Smooth muscle cell (in vitro differentiated cells): ENCODE measurements at regions not wholly inside any gene's neighbourhood (a gene's known extent, or its start where the extent isn't known, plus 50 kb on each side); places are given as distances from the start of the nearest gene placed in this dataset.
"Not testable (repeated sequence)": the region's sequence is repeated elsewhere in the genome, so short reads cannot be mapped to it uniquely, and the experiment has no call there.

ENCODE experiments used
- DNase-seq: peaks from one replicate; lab custom pipeline; 2025; ENCODE audit not compliant: unreplicated experiment; lab: John Stamatoyannopoulos, UW
- H2AFZ ChIP-seq: fragments of 200-600 bp; sonication (generic); 2 replicates; pipeline ENCODE4 v1.6.0; 2016; ENCODE audit warnings: antibody characterized with exemption, low read depth, mild to moderate bottlenecking
- H3F3A ChIP-seq: fragments of 200-600 bp; sonication (generic); 2 replicates; pipeline ENCODE4 v1.6.0; 2017; ENCODE audit warnings: antibody characterized with exemption, low read depth
- H3K27ac ChIP-seq: fragments of 200-600 bp; sonication (generic); 2 replicates; pipeline ENCODE4 v1.5.1; 2016; ENCODE audit warnings: low read depth, mild to moderate bottlenecking
- H3K27me3 ChIP-seq: fragments of 200-600 bp; sonication (generic); 2 replicates; pipeline ENCODE4 v1.6.1; 2016; ENCODE audit warnings: low read depth, mild to moderate bottlenecking
- H3K36me3 ChIP-seq: fragments of 200-600 bp; sonication (generic); 2 replicates; pipeline ENCODE4 v1.5.1; 2016; ENCODE audit warnings: low read depth
- H3K4me1 ChIP-seq: fragments of 200-600 bp; sonication (generic); 2 replicates; pipeline ENCODE4 v1.5.1; 2016; ENCODE audit warnings: low read depth
- H3K4me2 ChIP-seq: fragments of 200-600 bp; sonication (generic); 2 replicates; pipeline ENCODE4 v1.6.0; 2016; ENCODE audit warnings: mild to moderate bottlenecking
- H3K4me3 ChIP-seq: fragments of 200-600 bp; sonication (generic); 2 replicates; pipeline ENCODE4 v1.5.1; 2016; ENCODE audit warnings: mild to moderate bottlenecking
- H3K79me2 ChIP-seq: fragments of 200-600 bp; sonication (generic); 2 replicates; pipeline ENCODE4 v1.6.0; 2016; ENCODE audit warnings: low read depth, mild to moderate bottlenecking
- H3K9ac ChIP-seq: fragments of 200-600 bp; sonication (generic); 2 replicates; pipeline ENCODE4 v1.6.0; 2016; ENCODE audit warnings: low read depth
- H3K9me3 ChIP-seq: fragments of 200-600 bp; sonication (generic); replicated peaks from 2 replicates; pipeline ENCODE4 v1.5.1; 2016; ENCODE audit warnings: low read depth
- H4K20me1 ChIP-seq: fragments of 200-600 bp; sonication (generic); 2 replicates; pipeline ENCODE4 v1.6.0; 2016; ENCODE audit warnings: low read depth
- WGBS: methylation state at CpG from one replicate; pipeline ENCODE4 v1.1.7; 2016; ENCODE audit warnings: low lambda C conversion rate; 5-methylcytosine and 5-hydroxymethylcytosine counted together
- TF ChIP-seq, protein P1 (sequence below): fragments of 200-600 bp; sonication (generic); IDR thresholded peaks from 2 replicates; pipeline ENCODE4 v1.5.1; 2017; ENCODE audit warnings: borderline replicate concordance, mild to moderate bottlenecking, antibody characterized with exemption; ENCODE audit not compliant: insufficient read depth, poor library complexity, severe bottlenecking

DNA sequence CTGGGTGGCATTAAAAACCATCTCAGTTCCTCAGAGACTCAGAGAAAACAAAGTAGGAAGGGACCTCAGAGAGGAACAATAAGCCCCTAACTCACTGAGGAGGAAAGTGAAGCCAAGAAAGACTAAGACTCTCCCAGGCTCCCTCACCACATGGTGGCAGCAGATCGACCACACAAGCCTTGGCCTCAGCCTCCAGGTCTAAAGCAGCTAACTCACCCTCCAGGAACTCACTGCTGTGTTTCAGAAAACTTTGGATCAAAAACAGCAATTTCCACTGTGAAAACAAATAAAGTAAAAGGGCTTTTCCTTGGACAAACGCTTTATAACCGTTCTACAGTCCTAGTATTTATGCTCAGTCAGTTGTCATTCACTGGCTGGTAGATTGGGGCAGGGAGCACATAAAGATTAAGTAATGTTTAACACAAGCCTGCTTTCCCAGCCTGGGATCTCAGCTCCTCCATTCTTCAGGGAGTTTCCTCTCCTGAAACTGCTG, 137.4 kb downstream of the PPIAL4G start:
- WGBS, result 3% methylated on average over 3 of the region's 3 CpGs
- not testable (repeated sequence) for H3K9ac ChIP-seq, H4K20me1 ChIP-seq, H3F3A ChIP-seq, DNase-seq, H3K4me3 ChIP-seq, H3K36me3 ChIP-seq, H3K4me2 ChIP-seq, H3K4me1 ChIP-seq, H3K79me2 ChIP-seq, H3K27ac ChIP-seq, H3K9me3 ChIP-seq
- TF ChIP-seq, protein P1, sequence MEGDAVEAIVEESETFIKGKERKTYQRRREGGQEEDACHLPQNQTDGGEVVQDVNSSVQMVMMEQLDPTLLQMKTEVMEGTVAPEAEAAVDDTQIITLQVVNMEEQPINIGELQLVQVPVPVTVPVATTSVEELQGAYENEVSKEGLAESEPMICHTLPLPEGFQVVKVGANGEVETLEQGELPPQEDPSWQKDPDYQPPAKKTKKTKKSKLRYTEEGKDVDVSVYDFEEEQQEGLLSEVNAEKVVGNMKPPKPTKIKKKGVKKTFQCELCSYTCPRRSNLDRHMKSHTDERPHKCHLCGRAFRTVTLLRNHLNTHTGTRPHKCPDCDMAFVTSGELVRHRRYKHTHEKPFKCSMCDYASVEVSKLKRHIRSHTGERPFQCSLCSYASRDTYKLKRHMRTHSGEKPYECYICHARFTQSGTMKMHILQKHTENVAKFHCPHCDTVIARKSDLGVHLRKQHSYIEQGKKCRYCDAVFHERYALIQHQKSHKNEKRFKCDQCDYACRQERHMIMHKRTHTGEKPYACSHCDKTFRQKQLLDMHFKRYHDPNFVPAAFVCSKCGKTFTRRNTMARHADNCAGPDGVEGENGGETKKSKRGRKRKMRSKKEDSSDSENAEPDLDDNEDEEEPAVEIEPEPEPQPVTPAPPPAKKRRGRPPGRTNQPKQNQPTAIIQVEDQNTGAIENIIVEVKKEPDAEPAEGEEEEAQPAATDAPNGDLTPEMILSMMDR, result peak; percentile 49
- H2AFZ ChIP-seq, result peak overlapping the region; percentile 26
- H3K27me3 ChIP-seq, result peaks cover 18% of the 10 kb centered on the region

DNA sequence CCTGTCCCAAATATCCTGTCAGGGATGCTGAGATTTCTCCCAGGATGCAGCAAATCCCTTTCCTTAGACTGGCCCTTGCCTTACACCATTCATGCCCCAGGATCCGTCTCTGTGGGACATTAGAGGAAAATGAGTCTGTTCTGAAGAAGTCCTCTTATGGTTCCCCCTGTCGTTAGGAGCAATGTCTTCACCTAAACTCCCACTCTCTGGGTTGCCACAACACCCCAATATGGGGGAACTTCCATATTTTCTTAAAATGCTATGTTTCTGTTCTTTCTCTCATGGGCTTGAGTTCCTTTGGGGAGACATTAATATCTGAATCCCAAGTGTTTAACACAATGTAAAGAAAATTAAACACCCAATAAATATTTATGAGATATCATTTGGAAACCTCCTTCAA, 138.5 kb downstream of the PPIAL4G start:
- H3K27ac ChIP-seq, H3K4me3 ChIP-seq, H3K36me3 ChIP-seq, H2AFZ ChIP-seq, DNase-seq, H3K27me3 ChIP-seq, H3F3A ChIP-seq, H4K20me1 ChIP-seq, H3K9me3 ChIP-seq, H3K4me1 ChIP-seq, H3K79me2 ChIP-seq, H3K9ac ChIP-seq, H3K4me2 ChIP-seq: not testable (repeated sequence)
- WGBS, result 72% methylated on average over 2 of the region's 2 CpGs

DNA sequence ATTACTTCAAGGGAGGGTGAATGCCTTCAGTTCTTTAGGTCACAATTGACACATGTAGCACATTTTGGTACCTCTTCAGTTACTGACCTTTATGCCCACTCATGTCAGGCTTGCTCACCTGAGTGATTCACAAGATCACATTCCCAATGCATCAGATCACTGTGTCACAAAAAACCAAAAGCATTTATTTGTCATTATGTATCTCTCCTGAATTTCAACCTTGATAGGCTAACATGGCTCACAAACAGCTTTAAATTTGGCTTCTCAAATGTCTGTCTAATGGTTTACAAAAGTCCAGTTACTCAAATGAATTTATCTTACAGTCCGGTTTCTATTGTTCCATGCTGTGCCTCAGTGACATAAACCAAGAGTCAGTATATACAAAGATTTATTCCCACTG, 141.4 kb downstream of the PPIAL4G start:
- not testable (repeated sequence) for H3K27me3 ChIP-seq
- WGBS, result 94% methylated on average over 1 of the region's 1 CpG

DNA sequence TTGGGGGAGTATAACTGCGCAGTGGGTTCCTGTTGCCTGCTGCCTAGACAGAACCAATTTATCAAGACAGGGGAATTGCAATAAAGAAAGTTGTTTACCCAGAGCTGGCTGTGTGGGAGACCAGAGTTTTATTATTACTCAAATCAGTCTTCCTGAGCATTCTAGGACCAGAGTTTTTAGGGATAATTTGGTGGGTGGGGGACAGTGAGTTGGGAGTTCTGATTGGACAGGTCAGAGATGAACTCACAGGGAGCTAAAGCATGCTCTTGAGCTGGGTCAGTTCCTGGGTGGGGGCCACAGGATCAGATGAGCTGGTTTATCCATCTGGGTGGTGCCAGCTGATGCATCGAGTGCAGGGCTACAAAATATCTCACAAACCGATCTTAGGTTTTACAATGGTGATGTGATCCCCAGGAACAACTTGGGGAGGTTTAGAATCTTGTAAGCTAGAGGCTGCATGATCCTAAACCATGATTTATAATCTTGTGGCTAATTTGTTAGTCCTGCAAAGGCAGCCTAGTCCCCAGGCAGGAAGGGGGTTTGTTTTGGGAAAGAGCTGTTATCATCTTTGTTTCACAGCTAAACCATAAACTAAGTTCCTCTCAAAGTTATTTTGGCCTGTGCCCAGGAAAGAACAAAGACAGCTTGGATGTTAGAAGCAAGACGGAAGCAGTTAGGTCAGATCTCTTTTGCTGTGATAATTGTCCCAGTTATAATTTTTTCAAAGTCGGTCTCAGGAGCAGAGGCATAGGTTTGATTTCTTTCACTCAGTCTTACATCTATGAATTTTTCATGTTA, 146.8 kb downstream of the PPIAL4G start:
- not testable (repeated sequence) for H3F3A ChIP-seq, H3K79me2 ChIP-seq, DNase-seq, H2AFZ ChIP-seq, H3K4me1 ChIP-seq, H3K4me3 ChIP-seq, H3K9me3 ChIP-seq, H4K20me1 ChIP-seq, H3K9ac ChIP-seq, H3K27me3 ChIP-seq, H3K4me2 ChIP-seq, H3K36me3 ChIP-seq, H3K27ac ChIP-seq
- 65% methylated on average over 5 of the region's 5 CpGs for WGBS

More for the DNA sequence above, 141.4 kb downstream of the PPIAL4G start:
- not testable (repeated sequence) for H3K9me3 ChIP-seq, H3K9ac ChIP-seq, H2AFZ ChIP-seq, H3K36me3 ChIP-seq, H3K79me2 ChIP-seq, H4K20me1 ChIP-seq, H3K4me2 ChIP-seq, H3K4me3 ChIP-seq, H3K27ac ChIP-seq, H3F3A ChIP-seq, H3K4me1 ChIP-seq, DNase-seq

DNA sequence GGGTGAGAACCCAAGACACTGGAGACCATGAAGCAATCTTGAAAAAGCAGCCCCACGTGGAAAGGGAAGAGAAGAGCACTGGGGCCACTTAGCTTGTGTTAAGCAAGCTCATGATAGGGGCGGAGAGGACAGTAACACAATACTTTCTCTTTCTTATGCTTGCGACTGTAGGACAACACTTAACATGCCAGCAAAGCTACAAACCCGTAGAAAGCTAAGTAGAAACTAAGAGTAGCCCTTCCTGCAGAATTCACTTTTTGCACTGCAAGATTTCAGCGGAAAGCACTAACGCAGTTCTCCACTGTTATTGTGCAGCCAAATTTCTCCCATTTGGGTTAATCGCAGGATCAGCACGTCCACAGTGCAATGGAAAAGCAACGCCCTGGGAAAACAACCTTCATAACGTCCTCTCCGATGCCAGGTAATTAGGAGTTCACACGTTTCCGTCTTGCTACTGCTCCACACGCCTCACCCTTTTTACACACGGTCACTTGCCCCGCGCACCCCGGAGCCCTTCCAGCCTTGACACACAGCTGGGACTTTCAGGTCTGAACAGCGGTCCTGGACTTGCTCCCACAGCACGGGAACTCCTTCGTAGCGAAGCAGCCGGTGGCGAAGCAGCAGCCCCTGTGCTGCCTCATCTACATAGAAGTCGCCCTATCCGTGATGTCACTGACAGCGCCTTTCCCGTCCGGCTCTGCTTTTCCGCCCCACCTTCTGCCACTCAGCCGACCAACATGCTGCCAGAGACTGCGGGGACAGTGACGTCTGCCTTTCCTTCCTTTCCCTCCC, 148.6 kb downstream of the PPIAL4G start:
- H3F3A ChIP-seq, result peaks cover 4% of the 10 kb centered on the region

More for the DNA sequence above, 148.6 kb downstream of the PPIAL4G start:
- TF ChIP-seq, protein P1, result no peak
- Histone ChIP-seq H2AFZ (peak overlapping the region; percentile 82), H3K4me3 (peak overlapping the region; percentile 64), H3K9me3 (no peaks in the 10 kb centered on the region), H3K79me2 (no peaks in the 10 kb centered on the region), H3K36me3 (no peaks in the 10 kb centered on the region), H3K4me1 (no peaks in the 10 kb centered on the region), H3K4me2 (peak overlapping the region; percentile 89), H3K27ac (peak overlapping the region; percentile 86), H3K27me3 (no peaks in the 10 kb centered on the region), H3K9ac (peak overlapping the region; percentile 96), H4K20me1 (no peaks in the 10 kb centered on the region)
- DNase-seq, result peak; percentile 32
- 2% methylated on average over 33 of the region's 33 CpGs for WGBS
